Ovary (tissue), 7 donors: ENCODE measurements at regions not wholly inside any gene's neighbourhood (a gene's known extent, or its start where the extent isn't known, plus 50 kb on each side); places are given as distances from the start of the nearest gene placed in this dataset.
A peak's percentile ranks its signal among the peaks of the same experiment; 100 is the strongest.
"Not testable (repeated sequence)": the region's sequence is repeated elsewhere in the genome, so short reads cannot be mapped to it uniquely, and the experiment has no call there.

Experiments used
- DNase-seq, 5 donors: peaks; one replicate each; pipeline ENCODE4 v3.0.0-alpha.2; 2019 to 2020
- H3K27ac ChIP-seq, 2 donors: fragments of 200-600 bp; one replicate each; pipeline versions ENCODE4 v1.5.1 to v1.8.0; 2019 to 2022
- H3K27me3 ChIP-seq: fragments of 200-600 bp; one replicate; pipeline ENCODE4 v1.8.0; 2022
- H3K36me3 ChIP-seq: fragments of 200-600 bp; sonication (generic); one replicate; pipeline ENCODE4 v1.5.1; 2019
- H3K4me1 ChIP-seq: one replicate; pipeline ENCODE4 v1.8.1; 2013; ENCODE audit warnings: mild to moderate bottlenecking, moderate library complexity; ENCODE audit not compliant: insufficient read depth
- H3K4me3 ChIP-seq: fragments of 200-600 bp; sonication (generic); one replicate; pipeline ENCODE4 v1.5.1; 2017
- H3K9me3 ChIP-seq, 2 donors: fragments of 200-600 bp in 1 of 2; sonication (generic) in 1 of 2; one replicate each; pipeline versions ENCODE4 v1.5.1 to v1.8.1; 2013 to 2019; ENCODE audit warnings: mild to moderate bottlenecking in 1 of 2, moderate library complexity in 1 of 2
- CTCF ChIP-seq, 3 donors: fragments of 450-650 bp in 2 of 3; fragments of 200-600 bp in 1 of 3; IDR thresholded peaks; one replicate each; pipeline versions ENCODE4 v1.5.1 to v1.8.0; 2016 to 2022; ENCODE audit warnings: antibody characterized with exemption in 3 of 3, mild to moderate bottlenecking in 1 of 3
- EP300 ChIP-seq: sonication (generic); formaldehyde crosslinking; IDR thresholded peaks from one replicate; pipeline ENCODE4 v1.6.1; 2017; ENCODE audit warnings: antibody characterized with exemption
- POLR2A ChIP-seq: fragments of 450-650 bp; IDR thresholded peaks from one replicate; pipeline ENCODE4 v1.6.1; 2017; ENCODE audit warnings: antibody characterized with exemption, mild to moderate bottlenecking, moderate library complexity
- WGBS, 3 donors: extraction: QIAGEN DNeasy Blood & Tissue Kit in 1 of 3; methylation state at CpG; one replicate each; pipeline versions ENCODE4 v1.1.5 to v1.1.7; 2013 to 2017; 5-methylcytosine and 5-hydroxymethylcytosine counted together
- intact Hi-C, 4 donors: fragments of 100-400 bp; cut with DNase I; formaldehyde crosslinking; loops; one replicate each; pipeline versions ENCODE4 v1.11.0 to v1.15.1; 2022 to 2023
- donor health status: DM: no; HTN: no; CAD: no; lungs with moderate emphysema.
- donor health status: DM: no; HTN: no; CAD: no.
- donor health status: Bipolar disorder and iron deficiency.
- donor health status: DM: no; HTN: no; CAD: no.
- donor health status: DM: yes; HTN: yes; CAD: no.

- DNase-seq: no peak
- Histone ChIP-seq H3K36me3 (no peaks in the 10 kb centered on the region), H3K4me3 (no peak overlapping the region), H3K27me3 (no peaks in the 10 kb centered on the region), H3K4me1 (no peaks in the 10 kb centered on the region), H3K27ac (no peak overlapping the region), H3K9me3 (no peaks in the 10 kb centered on the region)
- intact Hi-C loops: no loop called here
- TF ChIP-seq EP300 (no peak), CTCF (IDR thresholded peaks at IDR 0.05) (no peak), POLR2A (no peak)
- 90% methylated on average over 11 of the region's 11 CpGs for WGBS, 3 donors
Observed at GRCh38 chr14:89669193-89669592, 252.2 kb upstream of the FOXN3 start.

- intact Hi-C loops: no loop called here
- DNase-seq: no peak
- TF ChIP-seq CTCF (IDR thresholded peaks at IDR 0.05) (no peak), EP300 (no peak), POLR2A (no peak)
- Histone ChIP-seq H3K36me3 (no peaks in the 10 kb centered on the region), H3K4me1 (no peaks in the 10 kb centered on the region), H3K27ac (no peak overlapping the region), H3K27me3 (no peaks in the 10 kb centered on the region), H3K9me3 (no peaks in the 10 kb centered on the region), H3K4me3 (no peak overlapping the region)
- 13 to 15% (median 15%) methylated on average over 7 of the region's 7 CpGs for WGBS, 3 donors
Observed at GRCh38 chr14:89667983-89668382, 250.9 kb upstream of the FOXN3 start.

GRCh38 chr14:89665300-89666081, 248.5 kb upstream of the FOXN3 start:
- intact Hi-C loops, H3K4me1 ChIP-seq, H3K27ac ChIP-seq, H3K4me3 ChIP-seq, H3K36me3 ChIP-seq, H3K27me3 ChIP-seq, DNase-seq, H3K9me3 ChIP-seq: not testable (repeated sequence)
- WGBS, 3 donors: 85 to 93% (median 91%) methylated on average over 7 of the region's 7 CpGs

GRCh38 chr14:89661392-89661791, 244.4 kb upstream of the FOXN3 start:
- peak in 1 of 5 donors; percentile 21 for DNase-seq
- H3K36me3 ChIP-seq: no peaks in the 10 kb centered on the region
- no peak overlapping the region for H3K4me3 ChIP-seq
- 94 to 96% (median 94%) methylated on average over 4 of the region's 4 CpGs for WGBS, 3 donors
- H3K27me3 ChIP-seq: no peaks in the 10 kb centered on the region
- H3K27ac ChIP-seq: no peak overlapping the region
- TF ChIP-seq EP300 (no peak), CTCF (IDR thresholded peaks at IDR 0.05) (no peak), POLR2A (no peak)
- intact Hi-C loops: no loop called here
- H3K4me1 ChIP-seq: peaks cover 5% of the 10 kb centered on the region
- H3K9me3 ChIP-seq: no peaks in the 10 kb centered on the region

- WGBS, 3 donors: 88 to 95% (median 89%) methylated on average over 6 of the region's 6 CpGs
Observed at GRCh38 chr14:89660625-89661233, 243.7 kb upstream of the FOXN3 start.

More at GRCh38 chr14:89660625-89661233, 243.7 kb upstream of the FOXN3 start:
- DNase-seq, H3K27ac ChIP-seq, H3K4me3 ChIP-seq, H3K27me3 ChIP-seq, intact Hi-C loops, H3K4me1 ChIP-seq, H3K36me3 ChIP-seq, H3K9me3 ChIP-seq: not testable (repeated sequence)
